Keratinocyte (primary cell): ENCODE measurements at regions not wholly inside any gene's neighbourhood (a gene's known extent, or its start where the extent isn't known, plus 50 kb on each side); places are given as distances from the start of the nearest gene placed in this dataset.

Experiments
- DNase-seq: peaks from one replicate; pipeline ENCODE4 v3.0.0-alpha.2; 2011; ENCODE audit warnings: low read depth, missing footprints, low spot score
- FAIRE-seq: peaks from 2 replicates; lab custom pipeline; 2011; peaks lifted over from hg19 to GRCh38; lab: Jason Lieb, UNC
- H2AFZ ChIP-seq: 2 replicates; pipeline ENCODE4 v1.6.0; 2012; ENCODE audit warnings: low read length, control low read depth, inconsistent platforms; ENCODE audit not compliant: control insufficient read depth
- H3K27ac ChIP-seq: 2 replicates; pipeline ENCODE4 v1.5.1; 2011; ENCODE audit warnings: low read length; ENCODE audit not compliant: control insufficient read depth, insufficient read depth
- H3K27me3 ChIP-seq: 3 replicates; pipeline ENCODE4 v1.6.0; 2011; ENCODE audit warnings: low read length; ENCODE audit not compliant: control insufficient read depth, insufficient read depth; ENCODE audit errors: extremely low read depth
- H3K36me3 ChIP-seq, 2 experiments: 2 replicates in 1 of 2; 3 replicates in 1 of 2; pipeline ENCODE4 v1.5.1; 2011; ENCODE audit warnings: low read length in 2 of 2, mild to moderate bottlenecking in 1 of 2; ENCODE audit not compliant: control insufficient read depth in 2 of 2, insufficient read depth in 2 of 2; ENCODE audit errors: extremely low read depth in 1 of 2
- H3K4me1 ChIP-seq: 3 replicates; pipeline ENCODE4 v1.5.1; 2011; ENCODE audit warnings: low read length; ENCODE audit not compliant: control insufficient read depth, insufficient read depth; ENCODE audit errors: extremely low read depth
- H3K4me2 ChIP-seq: 3 replicates; pipeline ENCODE4 v1.6.0; 2011; ENCODE audit warnings: low read depth, low read length; ENCODE audit not compliant: control insufficient read depth, insufficient read depth; ENCODE audit errors: extremely low read depth
- H3K4me3 ChIP-seq, 3 experiments: fragments of 200-600 bp in 1 of 3; sonication (generic) in 1 of 3; 2 replicates in 2 of 3; 3 replicates in 1 of 3; pipeline ENCODE4 v1.5.1; 2011 to 2016; ENCODE audit warnings: low read length in 3 of 3, mild to moderate bottlenecking in 3 of 3, control low read depth in 2 of 3, inconsistent platforms in 1 of 3, low read depth in 1 of 3, mixed read lengths in 1 of 3, mixed run types in 1 of 3, moderate library complexity in 1 of 3; ENCODE audit not compliant: control insufficient read depth in 2 of 3, insufficient read depth in 2 of 3; ENCODE audit errors: extremely low read depth in 1 of 3
- H3K79me2 ChIP-seq: 2 replicates; pipeline ENCODE4 v1.6.0; 2012; ENCODE audit warnings: low read length; ENCODE audit not compliant: control insufficient read depth, insufficient read depth
- H3K9ac ChIP-seq: 3 replicates; pipeline ENCODE4 v1.6.0; 2011; ENCODE audit warnings: low read length; ENCODE audit not compliant: control insufficient read depth, insufficient read depth; ENCODE audit errors: extremely low read depth
- H3K9me1 ChIP-seq: 3 replicates; pipeline ENCODE4 v1.6.0; 2011; ENCODE audit warnings: low read length; ENCODE audit not compliant: control insufficient read depth, insufficient read depth; ENCODE audit errors: extremely low read depth
- H3K9me3 ChIP-seq: 2 replicates; pipeline ENCODE4 v1.5.1; 2012; ENCODE audit warnings: low read depth, low read length; ENCODE audit not compliant: control insufficient read depth
- H4K20me1 ChIP-seq: 3 replicates; pipeline ENCODE4 v1.6.0; 2011; ENCODE audit warnings: low read length; ENCODE audit not compliant: control insufficient read depth, insufficient read depth; ENCODE audit errors: extremely low read depth
- EZH2 ChIP-seq: IDR thresholded peaks from one replicate; pipeline ENCODE4 v1.6.1; 2012; ENCODE audit warnings: inconsistent platforms, mild to moderate bottlenecking, low read length, moderate library complexity
- dilution Hi-C: fragments of 300-500 bp; cut with MboI; formaldehyde crosslinking; loops from one replicate; pipeline ENCODE4 v1.7.0; 2020; ENCODE audit warnings: low sequenced_read_pairs; ENCODE audit not compliant: extremely low pct_ligation_motif_present
- TF ChIP-seq, protein P1 (sequence below), 3 experiments: IDR thresholded peaks in 1 of 3; conservative IDR thresholded peaks in 1 of 3; optimal IDR thresholded peaks in 1 of 3; 2 replicates in 2 of 3; 3 replicates in 1 of 3; pipeline versions ENCODE3 to v1.5.1; 2011; ENCODE audit warnings: low read length in 3 of 3, mild to moderate bottlenecking in 3 of 3, moderate library complexity in 2 of 3, control low read depth in 1 of 3, inconsistent platforms in 1 of 3; ENCODE audit not compliant: insufficient read depth in 2 of 3; ENCODE audit errors: extremely low read depth in 1 of 3

DNA sequence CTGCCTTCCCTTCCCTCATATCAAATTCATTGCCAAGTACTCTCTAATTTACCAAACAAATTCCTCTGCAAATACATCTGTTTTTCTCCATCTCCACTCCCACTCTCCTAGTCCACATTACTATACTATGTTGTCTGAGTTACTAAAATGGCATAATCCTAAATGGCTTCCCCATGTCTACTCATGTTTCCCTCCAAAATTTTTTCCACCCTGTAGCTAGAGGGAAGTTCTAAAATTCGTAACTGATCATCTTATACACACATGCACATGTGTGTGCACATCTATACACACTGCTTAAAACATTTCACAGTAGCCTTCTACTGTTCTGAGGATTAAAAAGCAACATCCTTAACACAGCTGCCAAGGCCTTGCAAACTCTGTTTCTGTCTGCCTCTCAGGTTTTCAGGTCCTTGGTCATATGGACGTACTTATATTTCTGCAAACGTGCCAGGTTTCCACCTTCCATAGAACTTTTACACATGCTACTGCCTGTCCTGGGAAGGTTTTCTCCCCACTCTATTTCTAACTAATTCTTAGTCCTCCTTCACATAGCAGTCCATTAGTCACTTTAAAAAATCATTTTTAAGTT lies 140.6 kb downstream of the LURAP1L start:
- FAIRE-seq, result no peak
- no peak overlapping the region for H3K4me2 ChIP-seq
- H3K9ac ChIP-seq, result no peak overlapping the region
- no peaks in the 10 kb centered on the region for H3K79me2 ChIP-seq
- DNase-seq, result no peak
- H3K4me3 ChIP-seq, result no peak overlapping the region
- no peaks in the 10 kb centered on the region for H3K4me1 ChIP-seq
- H3K27me3 ChIP-seq, result no peaks in the 10 kb centered on the region
- dilution Hi-C loops, result no loop called here
- H3K36me3 ChIP-seq, result no peaks in the 10 kb centered on the region
- no peak for TF ChIP-seq EZH2
- TF ChIP-seq, protein P1, sequence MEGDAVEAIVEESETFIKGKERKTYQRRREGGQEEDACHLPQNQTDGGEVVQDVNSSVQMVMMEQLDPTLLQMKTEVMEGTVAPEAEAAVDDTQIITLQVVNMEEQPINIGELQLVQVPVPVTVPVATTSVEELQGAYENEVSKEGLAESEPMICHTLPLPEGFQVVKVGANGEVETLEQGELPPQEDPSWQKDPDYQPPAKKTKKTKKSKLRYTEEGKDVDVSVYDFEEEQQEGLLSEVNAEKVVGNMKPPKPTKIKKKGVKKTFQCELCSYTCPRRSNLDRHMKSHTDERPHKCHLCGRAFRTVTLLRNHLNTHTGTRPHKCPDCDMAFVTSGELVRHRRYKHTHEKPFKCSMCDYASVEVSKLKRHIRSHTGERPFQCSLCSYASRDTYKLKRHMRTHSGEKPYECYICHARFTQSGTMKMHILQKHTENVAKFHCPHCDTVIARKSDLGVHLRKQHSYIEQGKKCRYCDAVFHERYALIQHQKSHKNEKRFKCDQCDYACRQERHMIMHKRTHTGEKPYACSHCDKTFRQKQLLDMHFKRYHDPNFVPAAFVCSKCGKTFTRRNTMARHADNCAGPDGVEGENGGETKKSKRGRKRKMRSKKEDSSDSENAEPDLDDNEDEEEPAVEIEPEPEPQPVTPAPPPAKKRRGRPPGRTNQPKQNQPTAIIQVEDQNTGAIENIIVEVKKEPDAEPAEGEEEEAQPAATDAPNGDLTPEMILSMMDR (optimal IDR thresholded peaks at IDR 0.05 in 1 of 3, IDR thresholded peaks at IDR 0.05 in 1 of 3, conservative IDR thresholded peaks at IDR 0.05 in 1 of 3; ENCODE audit: extremely low read depth in 1 of 3, insufficient read depth in 2 of 3, low read length in 3 of 3), result no peak
- no peaks in the 10 kb centered on the region for H4K20me1 ChIP-seq
- no peaks in the 10 kb centered on the region for H3K9me1 ChIP-seq
- no peak overlapping the region for H3K27ac ChIP-seq
- H2AFZ ChIP-seq, result no peak overlapping the region
- H3K9me3 ChIP-seq, result no peaks in the 10 kb centered on the region

DNA sequence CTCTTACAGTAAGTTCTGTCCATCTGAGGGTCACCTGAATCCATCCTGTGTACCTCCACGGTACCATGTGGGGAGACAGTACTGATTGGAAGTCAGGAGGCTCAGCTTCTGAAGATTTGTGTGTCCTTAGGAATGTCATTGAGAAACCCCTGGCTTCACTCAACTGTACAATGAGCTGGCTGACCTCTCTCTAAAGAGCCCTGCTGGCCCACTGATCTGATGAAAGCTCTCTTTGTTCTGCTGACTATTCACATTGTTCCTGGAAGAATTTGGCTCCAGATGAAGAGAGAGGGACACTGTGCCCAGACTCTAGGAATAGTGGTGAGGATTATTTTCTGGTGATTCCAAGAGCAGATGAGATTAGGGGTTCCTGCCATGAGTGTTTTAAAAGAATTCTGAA lies 141.2 kb downstream of the LURAP1L start:
- dilution Hi-C loops, result no loop called here
- Histone ChIP-seq H3K27ac (no peak overlapping the region), H2AFZ (no peak overlapping the region), H4K20me1 (no peaks in the 10 kb centered on the region), H3K4me2 (no peak overlapping the region), H3K4me1 (no peaks in the 10 kb centered on the region), H3K4me3 (no peak overlapping the region), H3K27me3 (no peaks in the 10 kb centered on the region), H3K9me1 (no peaks in the 10 kb centered on the region), H3K9ac (no peak overlapping the region), H3K36me3 (no peaks in the 10 kb centered on the region), H3K79me2 (no peaks in the 10 kb centered on the region), H3K9me3 (no peaks in the 10 kb centered on the region)
- no peak for FAIRE-seq
- DNase-seq, result no peak
- TF ChIP-seq, protein P1 (optimal IDR thresholded peaks at IDR 0.05 in 1 of 3, IDR thresholded peaks at IDR 0.05 in 1 of 3, conservative IDR thresholded peaks at IDR 0.05 in 1 of 3; ENCODE audit: extremely low read depth in 1 of 3, insufficient read depth in 2 of 3, low read length in 3 of 3), result no peak
- no peak for TF ChIP-seq EZH2
